HG02759 (cell line): ENCODE measurements at regions not wholly inside any gene's neighbourhood (a gene's known extent, or its start where the extent isn't known, plus 50 kb on each side); places are given as distances from the start of the nearest gene placed in this dataset.

Experiments
- ATAC-seq: cut with Tn5 transposase; IDR thresholded peaks from one replicate; pipeline ENCODE4 v1.9.1; 2021; ENCODE audit warnings: mild to moderate bottlenecking, moderate library complexity; ENCODE audit not compliant: unreplicated experiment

GRCh38 chr13:65907666-65908525 lies 1322.2 kb downstream of the PCDH9 start:
- no peak for ATAC-seq

- no peak for ATAC-seq
Observed at GRCh38 chr13:65901723-65902122, 1328.4 kb downstream of the PCDH9 start.

- no peak for ATAC-seq
Observed at GRCh38 chr13:65894049-65894448, 1336.1 kb downstream of the PCDH9 start.

GRCh38 chr13:65892859-65893258 lies 1337.3 kb downstream of the PCDH9 start:
- ATAC-seq = no peak

- ATAC-seq = no peak
Observed at GRCh38 chr13:65889368-65889767, 1340.8 kb downstream of the PCDH9 start.

GRCh38 chr13:65882810-65883209 lies 1347.3 kb downstream of the PCDH9 start:
- ATAC-seq = no peak

- ATAC-seq = no peak
Observed at GRCh38 chr13:65881561-65882155, 1348.5 kb downstream of the PCDH9 start.

GRCh38 chr13:65875031-65875430 lies 1355.1 kb downstream of the PCDH9 start:
- ATAC-seq = no peak

- no peak for ATAC-seq
Observed at GRCh38 chr13:65872448-65872847, 1357.7 kb downstream of the PCDH9 start.

- ATAC-seq = no peak
Observed at GRCh38 chr13:65868884-65869283, 1361.3 kb downstream of the PCDH9 start.

- no peak for ATAC-seq
Observed at GRCh38 chr13:65868099-65868498, 1362.0 kb downstream of the PCDH9 start.

GRCh38 chr13:65866138-65866537 lies 1364.0 kb downstream of the PCDH9 start:
- ATAC-seq = no peak

GRCh38 chr13:65865206-65865605 lies 1364.9 kb downstream of the PCDH9 start:
- no peak for ATAC-seq

GRCh38 chr13:65864039-65864438 lies 1366.1 kb downstream of the PCDH9 start:
- ATAC-seq = no peak

- no peak for ATAC-seq
Observed at GRCh38 chr13:65860306-65860705, 1369.8 kb downstream of the PCDH9 start.

- no peak for ATAC-seq
Observed at GRCh38 chr13:65857942-65858565, 1372.1 kb downstream of the PCDH9 start.

- ATAC-seq = no peak
Observed at GRCh38 chr13:65856431-65856830, 1373.7 kb downstream of the PCDH9 start.

GRCh38 chr13:65855242-65855805 lies 1374.8 kb downstream of the PCDH9 start:
- no peak for ATAC-seq

GRCh38 chr13:65854431-65854830 lies 1375.7 kb downstream of the PCDH9 start:
- ATAC-seq = no peak

- ATAC-seq = no peak
Observed at GRCh38 chr13:65844266-65844841, 1385.8 kb downstream of the PCDH9 start.

GRCh38 chr13:65843314-65843731 lies 1386.8 kb downstream of the PCDH9 start:
- ATAC-seq = no peak
